Lung (tissue), 11 donors: ENCODE measurements at regions not wholly inside any gene's neighbourhood (a gene's known extent, or its start where the extent isn't known, plus 50 kb on each side); places are given as distances from the start of the nearest gene placed in this dataset.
A peak's percentile ranks its signal among the peaks of the same experiment; 100 is the strongest.

Experiments
- ATAC-seq: fragments of 200-7000 bp; cut with Tn5 transposase; one replicate; pipeline ENCODE4 v1.9.1; 2020; ENCODE audit warnings: moderate number of reproducible peaks; ENCODE audit not compliant: insufficient read depth, low FRiP score
- DNase-seq, 3 donors: peaks; one replicate each; pipeline ENCODE4 v3.0.0-alpha.2; 2013 to 2017
- H3K27ac ChIP-seq, 2 donors: one replicate each; pipeline ENCODE4 v1.5.1; 2013; ENCODE audit warnings: mild to moderate bottlenecking in 2 of 2, moderate library complexity in 2 of 2, control low read depth in 1 of 2, inconsistent platforms in 1 of 2, low read depth in 1 of 2, low read length in 1 of 2
- H3K27me3 ChIP-seq, 3 donors: one replicate each; pipeline ENCODE4 v1.5.1; 2013; ENCODE audit warnings: low read length in 2 of 3; ENCODE audit not compliant: control insufficient read depth in 3 of 3, insufficient read depth in 3 of 3
- H3K36me3 ChIP-seq, 4 donors: one replicate each; pipeline ENCODE4 v1.5.1; 2013; ENCODE audit warnings: low read length in 4 of 4, mild to moderate bottlenecking in 1 of 4, moderate library complexity in 1 of 4; ENCODE audit not compliant: control insufficient read depth in 4 of 4, insufficient read depth in 4 of 4
- H3K4me1 ChIP-seq, 5 donors: one replicate each; pipeline ENCODE4 v1.5.1; 2013; ENCODE audit warnings: low read length in 5 of 5, mild to moderate bottlenecking in 2 of 5, moderate library complexity in 1 of 5; ENCODE audit not compliant: control insufficient read depth in 5 of 5, insufficient read depth in 5 of 5
- H3K4me3 ChIP-seq: one replicate; pipeline ENCODE4 v1.5.1; 2013; ENCODE audit warnings: mild to moderate bottlenecking, control low read depth, moderate library complexity
- H3K9ac ChIP-seq, 2 donors: one replicate each; pipeline ENCODE4 v1.5.1; 2013; ENCODE audit warnings: low read length in 2 of 2, control low read depth in 1 of 2; ENCODE audit not compliant: insufficient read depth in 1 of 2
- H3K9me3 ChIP-seq, 4 donors: one replicate each; pipeline ENCODE4 v1.5.1; 2013; ENCODE audit warnings: low read length in 3 of 4, mild to moderate bottlenecking in 1 of 4, moderate library complexity in 1 of 4; ENCODE audit not compliant: control insufficient read depth in 4 of 4, insufficient read depth in 3 of 4
- CTCF ChIP-seq: IDR thresholded peaks from 2 replicates; pipeline ENCODE4 v1.5.1; 2012; ENCODE audit warnings: mild to moderate bottlenecking; ENCODE audit errors: control extremely low read depth, extremely low read depth
- WGBS, 2 donors: extraction: QIAGEN DNeasy Blood & Tissue Kit; methylation state at CpG; one replicate each; pipeline ENCODE4 v1.1.7; 2013; 5-methylcytosine and 5-hydroxymethylcytosine counted together
- donor health status: control.
- donor health status: control.
- donor health status: Bipolar disorder and iron deficiency.
- donor health status: healthy.
- donor health status: DM: yes; HTN: yes; CAD: no.

- Histone ChIP-seq H3K9ac (no peak overlapping the region), H3K4me1 (peaks cover 1 to 48% (median 9%) of the 10 kb centered on the region in 5 donors), H3K4me3 (no peak overlapping the region), H3K36me3 (no peaks in the 10 kb centered on the region), H3K9me3 (no peaks in the 10 kb centered on the region), H3K27ac (no peak overlapping the region), H3K27me3 (no peaks in the 10 kb centered on the region)
- DNase-seq (no peak), ATAC-seq (no peak)
- WGBS, 2 donors = 82 to 94% methylated on average over 2 of the region's 2 CpGs
- no peak for TF ChIP-seq CTCF
These were observed 158.9 kb downstream of the COL6A3 start for GRCh38 chr2:237254911-237255578.

GRCh38 chr2:237256887-237257286, 157.1 kb downstream of the COL6A3 start:
- no peak overlapping the region for H3K4me3 ChIP-seq
- peaks cover 1 to 48% (median 9%) of the 10 kb centered on the region in 5 donors for H3K4me1 ChIP-seq
- H3K9ac ChIP-seq = peak overlapping the region in 1 of 2 donors; percentile 38
- no peak for TF ChIP-seq CTCF
- H3K27ac ChIP-seq = peak overlapping the region; percentile 10 to 74
- no peaks in the 10 kb centered on the region for H3K27me3 ChIP-seq
- no peaks in the 10 kb centered on the region for H3K9me3 ChIP-seq
- WGBS, 2 donors = 71 to 83% methylated on average over 4 of the region's 4 CpGs
- no peak for ATAC-seq
- DNase-seq = peak in 1 of 3 donors; percentile 35
- H3K36me3 ChIP-seq = no peaks in the 10 kb centered on the region

GRCh38 chr2:237257471-237257951, 156.5 kb downstream of the COL6A3 start:
- Histone ChIP-seq H3K9ac (peak overlapping the region in 1 of 2 donors; percentile 65), H3K27ac (peak overlapping the region in 1 of 2 donors; percentile 10), H3K36me3 (no peaks in the 10 kb centered on the region), H3K4me1 (peaks cover 1 to 48% (median 9%) of the 10 kb centered on the region in 5 donors), H3K4me3 (no peak overlapping the region), H3K27me3 (no peaks in the 10 kb centered on the region), H3K9me3 (no peaks in the 10 kb centered on the region)
- DNase-seq (peak; percentile 90 to 97 (median 97)), ATAC-seq (no peak)
- TF ChIP-seq CTCF = no peak
- WGBS, 2 donors = 49 to 53% methylated on average over 10 of the region's 10 CpGs
